PC-9 (cell line): ENCODE measurements at regions not wholly inside any gene's neighbourhood (a gene's known extent, or its start where the extent isn't known, plus 50 kb on each side); places are given as distances from the start of the nearest gene placed in this dataset.
A peak's percentile ranks its signal among the peaks of the same experiment; 100 is the strongest.

ENCODE experiments used
- BruUV-seq: library from RNA; stranded (reverse); fragments of 400-500 nt; replicated peaks from 2 replicates; lab custom pipeline; 2021; lab: Mats Ljungman, UMichigan
- CTCF ChIA-PET: fragments of 300-600 bp; sonication (Branson Sonifier 250); formaldehyde crosslinking; loops from one replicate; lab custom pipeline; 2022; ENCODE audit warnings: antibody characterized with exemption; lab: Charles Lee
- POLR2A ChIA-PET: fragments of 300-600 bp; sonication (Branson Sonifier 250); formaldehyde crosslinking; loops from one replicate; lab custom pipeline; 2022; ENCODE audit warnings: antibody characterized with exemption; ENCODE audit not compliant: unreplicated experiment; lab: Charles Lee
- DNase-seq, 2 experiments: peaks; one replicate each; pipeline versions ENCODE4 v3.0.0 to v3.0.0-alpha.2; 2015 to 2022; ENCODE audit warnings: mixed read lengths in 1 of 2
- H2AFZ ChIP-seq: fragments of 200-600 bp; sonication (generic); 2 replicates; pipeline ENCODE4 v1.8.1; 2017; ENCODE audit warnings: antibody characterized with exemption
- H3F3A ChIP-seq: fragments of 200-600 bp; sonication (generic); 2 replicates; pipeline ENCODE4 v1.8.1; 2017; ENCODE audit warnings: antibody characterized with exemption, mild to moderate bottlenecking, low read depth; ENCODE audit not compliant: insufficient read depth
- H3K27ac ChIP-seq: fragments of 200-600 bp; sonication (generic); 2 replicates; pipeline ENCODE4 v1.6.1; 2016; ENCODE audit warnings: mixed run types
- H3K27me3 ChIP-seq: fragments of 200-600 bp; sonication (generic); 2 replicates; pipeline ENCODE4 v1.6.1; 2016; ENCODE audit warnings: low read depth, mixed run types; ENCODE audit not compliant: insufficient read depth
- H3K36me3 ChIP-seq: fragments of 200-600 bp; sonication (generic); 2 replicates; pipeline ENCODE4 v1.6.1; 2016; ENCODE audit warnings: low read depth, mixed run types
- H3K4me1 ChIP-seq: fragments of 200-600 bp; sonication (generic); replicated peaks from 2 replicates; pipeline ENCODE4 v1.6.1; 2016; ENCODE audit warnings: mixed run types; ENCODE audit not compliant: insufficient read depth
- H3K4me2 ChIP-seq: fragments of 200-600 bp; sonication (generic); 2 replicates; pipeline ENCODE4 v1.6.1; 2017; ENCODE audit warnings: mixed run types
- H3K4me3 ChIP-seq: fragments of 200-600 bp; sonication (generic); 2 replicates; pipeline ENCODE4 v1.6.1; 2016; ENCODE audit warnings: mixed run types
- H3K79me2 ChIP-seq: fragments of 200-600 bp; sonication (generic); 2 replicates; pipeline ENCODE4 v1.6.1; 2017; ENCODE audit warnings: low read depth, mixed run types
- H3K9me2 ChIP-seq: fragments of 200-600 bp; sonication (generic); 2 replicates; pipeline ENCODE4 v1.8.1; 2017; ENCODE audit warnings: mild to moderate bottlenecking; ENCODE audit not compliant: insufficient read depth
- H3K9me3 ChIP-seq: fragments of 200-600 bp; sonication (generic); 2 replicates; pipeline ENCODE4 v1.8.1; 2016; ENCODE audit warnings: low read depth; ENCODE audit not compliant: insufficient read depth
- H4K20me1 ChIP-seq: fragments of 200-600 bp; sonication (generic); 2 replicates; pipeline ENCODE4 v1.8.1; 2017; ENCODE audit not compliant: insufficient read depth
- EZH2 ChIP-seq: fragments of 200-600 bp; sonication (generic); IDR thresholded peaks from 2 replicates; pipeline ENCODE4 v1.8.0; 2017; ENCODE audit warnings: antibody characterized with exemption, low read depth
- intact Hi-C: fragments of 100-400 bp; cut with micrococcal nuclease; formaldehyde crosslinking; loops from one replicate; pipeline ENCODE4 v1.10.0; 2022; ENCODE audit not compliant: unreplicated experiment
- TF ChIP-seq, protein P1 (sequence below): fragments of 200-600 bp; sonication (generic); conservative IDR thresholded peaks from 2 replicates; pipeline ENCODE4 v1.6.1; 2017; ENCODE audit warnings: mixed run types, antibody characterized with exemption, mild to moderate bottlenecking, moderate library complexity

DNA sequence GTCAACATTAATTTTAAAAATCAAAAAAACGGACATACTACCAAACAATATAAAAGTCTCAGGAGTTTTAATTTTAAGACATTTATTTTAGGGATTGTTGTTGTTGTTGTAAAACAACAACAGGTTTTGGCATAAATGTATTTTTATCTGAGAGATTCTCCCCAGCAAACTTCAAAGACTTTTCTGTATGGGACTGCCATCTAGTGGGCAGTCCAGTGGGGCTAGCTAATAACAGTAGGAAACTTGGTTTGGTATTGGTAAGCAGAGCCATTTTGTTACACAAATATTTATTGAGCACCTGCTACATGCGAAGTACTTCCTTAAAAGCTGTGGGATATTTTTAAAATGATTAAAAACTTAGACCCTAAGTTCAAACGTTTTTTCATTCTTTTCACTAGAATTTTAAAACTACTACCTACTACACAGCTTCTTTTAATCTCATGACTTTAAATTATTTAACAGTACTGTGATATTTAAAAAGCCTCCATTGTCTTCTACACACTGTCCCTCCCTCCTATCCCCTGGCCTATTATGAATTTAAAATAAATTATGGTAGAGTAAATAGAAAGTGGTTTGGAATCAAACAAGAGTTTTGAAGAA, 1028.4 kb upstream of the INTU start:
- Histone ChIP-seq H2AFZ (no peak overlapping the region), H3K79me2 (no peaks in the 10 kb centered on the region), H3K27me3 (no peaks in the 10 kb centered on the region), H3K4me1 (no peaks in the 10 kb centered on the region), H3K27ac (no peak overlapping the region), H3K9me3 (no peaks in the 10 kb centered on the region), H3K4me2 (no peak overlapping the region), H3K9me2 (no peaks in the 10 kb centered on the region), H4K20me1 (no peaks in the 10 kb centered on the region), H3K4me3 (no peak overlapping the region), H3K36me3 (no peaks in the 10 kb centered on the region), H3F3A (no peaks in the 10 kb centered on the region)
- intact Hi-C loops, result loop anchor here (1.0 kb wide), 1 partner anchor 1291 kb away; no protein-coding TSS in a partner anchor
- ChIA-PET POLR2A (no interaction called here), CTCF (interaction anchor here (0.6 kb wide), 1 partner anchor 1773 kb away, joined by 3 read pairs; no protein-coding TSS in a partner anchor)
- TF ChIP-seq EZH2, result no peak
- TF ChIP-seq, protein P1, sequence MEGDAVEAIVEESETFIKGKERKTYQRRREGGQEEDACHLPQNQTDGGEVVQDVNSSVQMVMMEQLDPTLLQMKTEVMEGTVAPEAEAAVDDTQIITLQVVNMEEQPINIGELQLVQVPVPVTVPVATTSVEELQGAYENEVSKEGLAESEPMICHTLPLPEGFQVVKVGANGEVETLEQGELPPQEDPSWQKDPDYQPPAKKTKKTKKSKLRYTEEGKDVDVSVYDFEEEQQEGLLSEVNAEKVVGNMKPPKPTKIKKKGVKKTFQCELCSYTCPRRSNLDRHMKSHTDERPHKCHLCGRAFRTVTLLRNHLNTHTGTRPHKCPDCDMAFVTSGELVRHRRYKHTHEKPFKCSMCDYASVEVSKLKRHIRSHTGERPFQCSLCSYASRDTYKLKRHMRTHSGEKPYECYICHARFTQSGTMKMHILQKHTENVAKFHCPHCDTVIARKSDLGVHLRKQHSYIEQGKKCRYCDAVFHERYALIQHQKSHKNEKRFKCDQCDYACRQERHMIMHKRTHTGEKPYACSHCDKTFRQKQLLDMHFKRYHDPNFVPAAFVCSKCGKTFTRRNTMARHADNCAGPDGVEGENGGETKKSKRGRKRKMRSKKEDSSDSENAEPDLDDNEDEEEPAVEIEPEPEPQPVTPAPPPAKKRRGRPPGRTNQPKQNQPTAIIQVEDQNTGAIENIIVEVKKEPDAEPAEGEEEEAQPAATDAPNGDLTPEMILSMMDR, result peak; percentile 65
- BruUV-seq, result no TSS peak
- peak in 1 of 2 experiments; percentile 11 for DNase-seq

DNA sequence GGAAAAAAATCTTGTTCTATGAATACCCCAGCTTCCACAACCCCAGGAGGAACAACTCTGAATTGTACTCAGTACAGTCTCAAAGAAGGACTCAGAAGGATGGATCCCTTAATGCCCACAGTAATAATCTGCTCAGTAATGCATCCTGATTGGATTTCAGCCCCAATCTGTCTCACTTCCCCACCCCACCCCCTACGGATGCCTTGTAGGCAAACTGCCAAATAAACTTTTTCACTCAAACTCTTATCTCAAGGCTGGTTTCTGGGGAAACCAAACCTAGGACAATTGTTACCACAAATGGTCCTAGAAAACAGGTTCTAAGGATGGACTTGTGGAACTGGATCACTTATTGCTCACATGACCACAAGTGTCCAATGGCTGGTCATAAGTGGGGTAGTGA, 1021.8 kb upstream of the INTU start:
- H2AFZ ChIP-seq, result no peak overlapping the region
- CTCF ChIA-PET, result no interaction called here
- no peak overlapping the region for H3K4me3 ChIP-seq
- no peak for TF ChIP-seq EZH2
- TF ChIP-seq, protein P1, result no peak
- no TSS peak for BruUV-seq
- no peaks in the 10 kb centered on the region for H3K9me2 ChIP-seq
- H3K79me2 ChIP-seq, result no peaks in the 10 kb centered on the region
- no peaks in the 10 kb centered on the region for H3K4me1 ChIP-seq
- POLR2A ChIA-PET, result no interaction called here
- intact Hi-C loops, result no loop called here
- H3F3A ChIP-seq, result no peaks in the 10 kb centered on the region
- no peaks in the 10 kb centered on the region for H3K36me3 ChIP-seq
- no peak overlapping the region for H3K4me2 ChIP-seq
- no peak for DNase-seq
- no peaks in the 10 kb centered on the region for H3K27me3 ChIP-seq
- H3K9me3 ChIP-seq, result no peaks in the 10 kb centered on the region
- no peak overlapping the region for H3K27ac ChIP-seq
- H4K20me1 ChIP-seq, result no peaks in the 10 kb centered on the region

DNA sequence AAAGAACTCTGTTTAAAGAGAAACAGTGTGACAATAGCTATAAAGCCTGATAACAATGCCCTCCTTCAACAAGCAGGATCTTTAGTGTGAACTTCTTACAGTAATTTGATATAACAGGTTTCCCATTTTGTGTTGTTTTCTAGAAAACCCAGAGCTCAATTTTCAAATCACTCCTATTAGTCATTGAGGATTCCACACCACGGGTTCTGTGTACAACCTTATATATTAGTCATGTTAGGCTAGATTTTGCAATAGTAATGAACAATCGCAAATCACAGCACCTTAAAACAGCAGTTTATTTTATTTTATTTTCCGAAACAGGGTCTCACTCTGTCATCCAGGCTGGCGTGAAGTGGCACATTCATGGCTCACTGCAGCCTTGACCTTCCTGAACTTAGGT, 1020.9 kb upstream of the INTU start:
- Histone ChIP-seq H4K20me1 (no peaks in the 10 kb centered on the region), H3K9me3 (no peaks in the 10 kb centered on the region), H3K4me2 (no peak overlapping the region), H3K27me3 (no peaks in the 10 kb centered on the region), H2AFZ (no peak overlapping the region), H3K9me2 (no peaks in the 10 kb centered on the region), H3K27ac (no peak overlapping the region), H3K36me3 (no peaks in the 10 kb centered on the region), H3K79me2 (no peaks in the 10 kb centered on the region), H3F3A (no peaks in the 10 kb centered on the region), H3K4me1 (no peaks in the 10 kb centered on the region), H3K4me3 (no peak overlapping the region)
- POLR2A ChIA-PET, result no interaction called here
- CTCF ChIA-PET, result no interaction called here
- intact Hi-C loops, result no loop called here
- TF ChIP-seq, protein P1, result no peak
- no peak for TF ChIP-seq EZH2
- BruUV-seq, result no TSS peak
- DNase-seq, result no peak
